Neural cell (in vitro differentiated cells): ENCODE measurements at regions not wholly inside any gene's neighbourhood (a gene's known extent, or its start where the extent isn't known, plus 50 kb on each side); places are given as distances from the start of the nearest gene placed in this dataset.

Experiments
- H2AFZ ChIP-seq: fragments of 200-600, 300-800 bp; sonication (generic), shearing (Covaris generic); 2 replicates; pipeline ENCODE4 v1.6.0; 2014; ENCODE audit warnings: low read depth, mild to moderate bottlenecking, antibody characterized with exemption, low read length, moderate library complexity
- H3F3A ChIP-seq: fragments of 200-600 bp; shearing (Covaris generic); 2 replicates; pipeline ENCODE4 v1.6.1; 2016; ENCODE audit warnings: mild to moderate bottlenecking, moderate library complexity, mixed read lengths, antibody characterized with exemption, low read length; ENCODE audit not compliant: insufficient read depth, poor library complexity, severe bottlenecking
- H3K27ac ChIP-seq: fragments of 200-600, 300-800 bp; sonication (generic), shearing (Covaris generic); 2 replicates; pipeline ENCODE4 v1.5.1; 2014; ENCODE audit warnings: mild to moderate bottlenecking, low read length, moderate library complexity
- H3K27me3 ChIP-seq: fragments of 300-800, 200-600 bp; sonication (generic), shearing (Covaris generic); 2 replicates; pipeline ENCODE4 v1.6.0; 2014; ENCODE audit warnings: mild to moderate bottlenecking, low read depth, low read length, moderate library complexity; ENCODE audit not compliant: insufficient read depth
- H3K36me3 ChIP-seq: fragments of 300-800, 200-600 bp; sonication (generic), shearing (Covaris generic); 2 replicates; pipeline ENCODE4 v1.5.1; 2014; ENCODE audit warnings: mild to moderate bottlenecking, antibody characterized with exemption, low read length, moderate library complexity; ENCODE audit not compliant: insufficient read depth
- H3K4me2 ChIP-seq: fragments of 300-800, 200-600 bp; sonication (generic), shearing (Covaris generic); 2 replicates; pipeline ENCODE4 v1.6.0; 2014; ENCODE audit warnings: mild to moderate bottlenecking, low read length
- H3K4me3 ChIP-seq: fragments of 300-800, 200-600 bp; sonication (generic), shearing (Covaris generic); 2 replicates; pipeline ENCODE4 v1.5.1; 2014; ENCODE audit warnings: mild to moderate bottlenecking, low read length, moderate library complexity
- H3K79me2 ChIP-seq: fragments of 200-600 bp; shearing (Covaris generic); replicated peaks from 2 replicates; pipeline ENCODE4 v1.6.0; 2014; ENCODE audit warnings: mild to moderate bottlenecking, low read length, moderate library complexity; ENCODE audit not compliant: insufficient read depth
- H3K9ac ChIP-seq: fragments of 300-800, 200-600 bp; sonication (generic), shearing (Covaris generic); 2 replicates; pipeline ENCODE4 v1.6.1; 2016; ENCODE audit warnings: mild to moderate bottlenecking, low read length, mixed read lengths
- H3K9me2 ChIP-seq: fragments of 200-600 bp; shearing (Covaris generic); 2 replicates; pipeline ENCODE4 v1.6.1; 2016; ENCODE audit warnings: mild to moderate bottlenecking, low read length, mixed read lengths; ENCODE audit not compliant: insufficient read depth
- H3K9me3 ChIP-seq: fragments of 200-600, 300-800 bp; sonication (generic), shearing (Covaris generic); 2 replicates; pipeline ENCODE4 v1.6.1; 2016; ENCODE audit warnings: mild to moderate bottlenecking, mixed run types, low read length, moderate library complexity, mixed read lengths
- H4K20me1 ChIP-seq: fragments of 200-600 bp; shearing (Covaris generic); 2 replicates; pipeline ENCODE4 v1.6.1; 2016; ENCODE audit warnings: mild to moderate bottlenecking, mixed run types; ENCODE audit not compliant: insufficient read depth
- CTCF ChIP-seq: fragments of 450-650 bp; IDR thresholded peaks from 2 replicates; pipeline ENCODE4 v1.5.1; 2014; ENCODE audit warnings: antibody characterized with exemption, mild to moderate bottlenecking, moderate library complexity; ENCODE audit not compliant: poor library complexity, severe bottlenecking
- EP300 ChIP-seq: fragments of 450-650 bp; conservative IDR thresholded peaks from 2 replicates; pipeline ENCODE4 v1.6.1; 2014; ENCODE audit warnings: antibody characterized with exemption, mild to moderate bottlenecking, moderate library complexity; ENCODE audit not compliant: poor library complexity, severe bottlenecking
- EZH2 ChIP-seq: fragments of 200-600, 300-800 bp; shearing (Covaris generic), sonication (generic); IDR thresholded peaks from 2 replicates; pipeline ENCODE4 v1.6.1; 2014; ENCODE audit warnings: antibody characterized with exemption, low read length, borderline replicate concordance, mild to moderate bottlenecking; ENCODE audit not compliant: insufficient read depth, poor library complexity, severe bottlenecking
- MXI1 ChIP-seq: fragments of 450-650 bp; conservative IDR thresholded peaks from 2 replicates; pipeline ENCODE4 v1.6.1; 2014; ENCODE audit warnings: antibody characterized with exemption, mild to moderate bottlenecking; ENCODE audit not compliant: poor library complexity, severe bottlenecking
- POLR2AphosphoS5 ChIP-seq: IDR thresholded peaks from 2 replicates; pipeline ENCODE4 v1.6.1; 2012
- RAD21 ChIP-seq: fragments of 450-650 bp; conservative IDR thresholded peaks from 2 replicates; pipeline ENCODE4 v1.6.1; 2014; ENCODE audit warnings: antibody characterized with exemption, mild to moderate bottlenecking, moderate library complexity
- REST ChIP-seq: IDR thresholded peaks from 2 replicates; pipeline ENCODE4 v1.6.1; 2012; ENCODE audit warnings: borderline replicate concordance
- SMC3 ChIP-seq: fragments of 450-650 bp; conservative IDR thresholded peaks from 2 replicates; pipeline ENCODE4 v1.6.1; 2014; ENCODE audit warnings: antibody characterized with exemption, mild to moderate bottlenecking, moderate library complexity; ENCODE audit not compliant: poor library complexity
- TAF1 ChIP-seq: IDR thresholded peaks from 2 replicates; pipeline ENCODE4 v1.6.1; 2012; ENCODE audit warnings: low read depth

- no peaks in the 10 kb centered on the region for H3K36me3 ChIP-seq
- no peaks in the 10 kb centered on the region for H3K9me3 ChIP-seq
- no peak overlapping the region for H3K4me2 ChIP-seq
- TF ChIP-seq REST = no peak
- TF ChIP-seq MXI1 = no peak
- TF ChIP-seq POLR2AphosphoS5 = no peak
- no peak for TF ChIP-seq TAF1
- no peak for TF ChIP-seq EZH2
- no peak for TF ChIP-seq CTCF
- no peak for TF ChIP-seq RAD21
- no peak for TF ChIP-seq EP300
- no peak for TF ChIP-seq SMC3
- no peaks in the 10 kb centered on the region for H3F3A ChIP-seq
- H3K4me3 ChIP-seq = no peak overlapping the region
- no peaks in the 10 kb centered on the region for H3K79me2 ChIP-seq
- no peak overlapping the region for H3K27ac ChIP-seq
- no peaks in the 10 kb centered on the region for H4K20me1 ChIP-seq
- H3K27me3 ChIP-seq = no peaks in the 10 kb centered on the region
- H3K9me2 ChIP-seq = no peaks in the 10 kb centered on the region
- H2AFZ ChIP-seq = no peak overlapping the region
- no peak overlapping the region for H3K9ac ChIP-seq
These were observed 242.6 kb upstream of the FAT3 start for GRCh38 chr11:91981995-91982394.

- Histone ChIP-seq H3K9ac (no peak overlapping the region), H3K79me2 (no peaks in the 10 kb centered on the region), H3K27me3 (no peaks in the 10 kb centered on the region), H3K9me3 (no peaks in the 10 kb centered on the region), H3K4me3 (no peak overlapping the region), H3K9me2 (no peaks in the 10 kb centered on the region), H3K27ac (no peak overlapping the region), H3F3A (no peaks in the 10 kb centered on the region), H3K36me3 (no peaks in the 10 kb centered on the region), H4K20me1 (no peaks in the 10 kb centered on the region), H3K4me2 (no peak overlapping the region), H2AFZ (no peak overlapping the region)
- TF ChIP-seq SMC3 = no peak
- no peak for TF ChIP-seq RAD21
- no peak for TF ChIP-seq MXI1
- no peak for TF ChIP-seq POLR2AphosphoS5
- no peak for TF ChIP-seq TAF1
- no peak for TF ChIP-seq EZH2
- no peak for TF ChIP-seq REST
- TF ChIP-seq EP300 = no peak
- TF ChIP-seq CTCF = no peak
These were observed 244.8 kb upstream of the FAT3 start for GRCh38 chr11:91979775-91980174.
